GM11168 (cell line): ENCODE measurements at regions not wholly inside any gene's neighbourhood (a gene's known extent, or its start where the extent isn't known, plus 50 kb on each side); places are given as distances from the start of the nearest gene placed in this dataset.

Experiments used
- in situ Hi-C: fragments of 300-500 bp; cut with MboI; formaldehyde crosslinking; loops from one replicate; pipeline ENCODE4 v1.12.0; 2022; ENCODE audit warnings: low sequenced_read_pairs; ENCODE audit not compliant: unreplicated experiment

DNA sequence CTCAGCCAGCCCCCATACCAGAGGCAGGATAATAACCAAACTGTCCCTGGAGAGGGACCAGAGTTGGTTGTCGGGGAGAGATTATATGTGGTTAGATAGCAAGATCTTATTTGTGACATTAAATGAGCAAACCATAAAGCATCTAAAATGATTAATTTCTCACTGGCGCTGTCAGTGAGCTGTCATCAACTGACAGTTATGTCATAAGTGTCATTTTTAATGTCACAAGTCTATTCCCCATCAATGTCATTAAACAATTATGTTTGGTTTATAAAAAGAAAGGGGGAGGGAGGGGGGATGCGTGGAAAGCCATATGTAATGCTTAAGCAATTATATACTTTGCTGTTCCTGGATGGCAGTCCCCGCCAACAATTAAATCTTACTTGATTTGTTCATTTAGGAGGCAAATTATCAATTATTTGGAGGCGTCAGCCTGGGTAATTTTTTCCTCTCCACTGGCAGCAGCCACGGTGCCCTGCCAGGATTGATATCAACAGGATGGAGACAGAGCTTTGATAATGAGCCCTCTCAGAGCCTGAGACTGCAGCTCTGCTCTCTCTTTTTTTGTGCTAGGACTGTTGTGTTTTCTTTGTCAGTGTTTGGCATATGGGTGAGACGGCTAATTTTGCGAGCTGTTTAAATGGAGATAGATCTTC, 333.6 kb upstream of the CAMK1G start:
- in situ Hi-C loops, result no loop called here

DNA sequence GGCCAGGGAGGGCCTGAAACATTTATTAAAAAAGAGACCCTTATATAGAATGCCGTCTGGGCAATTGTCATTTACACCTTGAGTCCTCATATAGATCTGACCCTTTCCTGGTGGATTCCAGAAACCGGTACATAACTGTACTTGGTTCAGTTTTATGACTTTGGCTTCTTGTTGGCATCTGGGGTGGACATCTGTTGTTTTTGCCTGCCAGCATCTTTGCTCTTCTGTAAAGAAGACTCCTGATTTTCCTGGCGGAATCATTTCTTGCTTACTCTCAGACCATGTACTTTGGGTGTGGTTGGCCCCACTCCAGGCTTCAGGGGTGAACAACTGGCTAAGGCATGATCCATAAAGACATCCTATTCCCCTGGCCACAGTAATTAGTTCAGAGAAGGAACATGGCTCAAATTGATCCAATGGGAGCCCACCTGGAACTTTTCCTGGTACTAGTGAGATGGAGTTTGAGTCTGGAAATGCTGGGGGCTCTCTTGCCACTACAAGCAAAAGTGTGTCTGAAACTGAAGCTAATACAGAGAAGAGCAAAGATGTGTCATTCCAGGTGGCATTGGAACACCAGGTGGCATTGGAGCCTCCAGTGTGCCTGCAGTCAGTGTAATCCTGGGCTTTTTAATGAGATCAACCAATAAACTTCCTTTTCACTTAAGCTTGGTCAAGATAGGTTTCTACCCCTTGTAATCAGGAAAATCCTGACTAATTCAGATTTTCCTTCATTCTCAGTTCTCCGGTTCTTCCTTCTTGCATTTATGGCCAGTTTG, 332.5 kb upstream of the CAMK1G start:
- in situ Hi-C loops, result no loop called here

DNA sequence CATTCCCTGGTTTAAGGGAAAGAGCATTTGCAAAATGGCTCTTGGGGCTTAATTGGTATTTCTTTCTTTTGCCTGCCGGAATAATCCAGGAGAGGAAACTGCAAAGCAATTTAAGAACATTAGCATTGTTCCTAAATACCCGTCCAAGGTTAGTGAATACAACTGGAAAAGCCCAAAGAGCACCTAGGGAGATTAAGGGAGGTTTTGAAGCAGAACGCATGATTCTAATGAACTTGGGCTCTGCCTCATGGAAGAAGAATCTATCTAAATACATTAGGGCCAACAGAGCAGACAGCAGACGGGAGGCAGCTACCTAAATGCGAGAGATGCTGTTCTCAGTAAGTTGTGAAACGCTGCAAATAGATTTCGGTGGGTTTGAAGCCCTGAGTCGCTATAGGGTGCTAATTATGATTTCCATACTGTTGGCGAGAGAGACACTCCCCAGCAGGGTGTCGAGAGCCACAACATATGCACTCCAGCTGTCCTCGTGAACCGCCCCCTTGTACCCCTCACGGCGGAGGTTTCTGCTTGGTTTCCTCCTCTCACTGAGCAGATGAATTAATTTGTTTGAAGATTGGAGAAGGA, 326.7 kb upstream of the CAMK1G start:
- in situ Hi-C loops, result no loop called here

DNA sequence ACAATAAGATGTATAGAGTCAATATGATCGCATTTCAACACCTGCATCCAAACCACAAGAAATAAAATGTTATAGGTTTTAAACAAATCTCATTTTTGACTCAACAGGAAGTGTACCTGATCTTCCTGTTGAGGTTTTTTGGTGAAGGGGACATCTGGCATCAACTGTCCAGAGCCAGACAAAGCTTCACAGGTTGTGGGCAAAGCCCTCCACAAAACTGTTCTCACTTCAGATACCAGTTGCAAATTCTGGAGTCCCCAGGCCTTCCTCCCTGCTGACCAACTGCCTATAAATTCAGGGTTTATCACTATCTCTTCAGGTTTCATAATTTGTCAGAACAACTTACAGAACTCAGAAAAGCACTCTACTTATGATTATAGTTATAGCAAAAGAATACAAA, 326.1 kb upstream of the CAMK1G start:
- in situ Hi-C loops, result no loop called here

DNA sequence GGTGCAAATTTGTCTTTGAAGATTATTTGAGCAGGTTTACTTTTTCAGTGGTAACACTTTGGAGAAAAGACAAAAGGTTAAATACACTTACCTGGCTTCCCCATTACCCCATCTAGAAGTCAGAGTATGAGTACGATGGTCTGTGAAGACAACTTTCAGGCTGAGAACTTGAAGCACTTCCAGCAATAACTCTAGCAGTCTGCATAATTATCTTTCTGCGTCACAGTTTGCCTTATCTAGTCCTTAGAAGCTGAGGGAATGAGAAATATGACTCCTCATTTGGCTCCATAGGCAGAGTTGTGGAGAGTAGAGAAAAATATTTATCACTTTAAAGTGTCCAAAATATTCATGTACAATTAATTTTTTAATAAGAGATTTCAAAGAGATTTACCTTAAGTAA, 323.4 kb upstream of the CAMK1G start:
- in situ Hi-C loops, result no loop called here

DNA sequence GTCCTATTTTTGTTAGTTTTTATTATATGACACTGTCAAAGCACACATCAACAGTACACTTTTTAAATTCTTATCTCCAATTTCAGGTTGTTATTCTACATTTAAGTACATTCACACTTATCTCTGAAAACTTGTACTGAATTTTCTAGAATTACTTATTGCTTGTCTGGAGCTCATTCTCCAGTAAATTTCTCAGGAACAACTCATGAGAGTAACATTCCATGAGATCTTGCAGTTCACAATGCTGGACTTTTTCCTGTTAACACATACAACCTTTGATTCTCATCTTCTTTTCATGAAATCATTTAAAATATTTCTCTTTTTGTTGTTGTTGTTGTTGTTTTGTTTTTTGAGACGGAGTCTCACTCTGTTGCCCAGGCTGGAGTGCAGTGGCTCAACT, 320.9 kb upstream of the CAMK1G start:
- in situ Hi-C loops, result no loop called here

DNA sequence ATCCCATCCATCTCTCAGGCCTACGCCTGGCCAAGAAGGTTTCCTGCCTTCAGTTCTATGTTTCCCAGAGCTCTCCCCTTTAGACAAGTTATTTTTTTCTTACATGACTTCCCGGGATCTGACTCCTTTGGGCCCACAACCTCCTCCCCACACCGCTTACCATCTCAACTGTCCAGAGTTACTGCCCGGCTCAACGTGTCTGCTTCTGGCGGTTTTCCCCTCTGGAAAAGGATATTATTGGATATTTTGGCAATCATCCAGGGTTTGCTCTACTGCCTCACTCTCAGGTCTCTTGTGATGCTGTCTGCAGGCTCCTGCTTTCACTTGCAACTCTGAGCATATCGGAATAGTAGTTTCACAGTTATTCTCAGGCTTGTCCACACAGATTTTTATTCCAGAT, 318.2 kb upstream of the CAMK1G start:
- in situ Hi-C loops, result no loop called here

DNA sequence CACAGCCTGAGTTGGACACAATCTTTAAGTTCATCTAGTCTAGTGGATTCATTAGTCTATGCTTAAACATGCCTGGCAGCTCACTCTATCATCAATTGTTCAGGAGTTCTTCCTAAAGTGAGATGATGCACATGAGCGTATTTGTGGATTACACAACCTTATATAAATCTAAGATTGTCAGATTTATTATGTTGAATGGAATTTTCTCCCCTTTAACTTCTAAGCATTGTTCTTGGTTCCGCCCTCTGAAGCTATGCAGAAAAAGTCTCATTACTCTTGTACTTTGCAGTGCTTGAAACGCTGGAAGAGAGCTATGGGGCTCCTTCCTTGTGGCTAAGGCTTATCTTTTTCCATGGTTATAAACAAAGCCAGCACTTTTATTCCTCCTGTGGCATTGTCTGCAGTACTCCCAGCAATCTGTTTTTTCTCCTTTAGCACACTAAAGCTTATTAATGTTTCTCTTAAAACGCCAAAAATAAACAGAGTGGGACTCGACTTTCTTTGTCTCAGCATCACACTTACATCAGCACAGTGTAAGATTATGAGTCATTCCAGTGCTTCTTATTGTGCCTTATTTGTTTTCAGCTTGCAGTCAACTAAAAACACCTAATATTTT, 316.8 kb upstream of the CAMK1G start:
- in situ Hi-C loops, result no loop called here

DNA sequence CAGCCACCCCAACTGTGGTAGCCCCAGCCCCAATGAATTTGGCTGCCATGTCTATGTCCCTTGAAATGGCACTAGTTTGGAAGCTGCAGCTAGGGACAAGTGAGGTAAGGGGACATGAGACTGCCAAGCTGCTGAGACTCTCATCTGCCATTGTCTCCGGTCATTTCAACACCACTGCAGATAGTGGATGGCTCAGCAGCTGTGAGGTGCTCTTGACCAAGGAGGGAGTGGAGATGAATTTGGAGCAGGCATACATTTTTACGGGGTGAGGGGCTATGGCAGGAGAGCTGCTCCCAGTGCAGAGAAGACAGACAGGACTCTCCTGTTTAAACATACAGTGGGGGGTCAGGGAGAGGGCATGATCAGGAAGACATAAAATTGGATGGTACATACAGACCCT, 315.5 kb upstream of the CAMK1G start:
- in situ Hi-C loops, result no loop called here

DNA sequence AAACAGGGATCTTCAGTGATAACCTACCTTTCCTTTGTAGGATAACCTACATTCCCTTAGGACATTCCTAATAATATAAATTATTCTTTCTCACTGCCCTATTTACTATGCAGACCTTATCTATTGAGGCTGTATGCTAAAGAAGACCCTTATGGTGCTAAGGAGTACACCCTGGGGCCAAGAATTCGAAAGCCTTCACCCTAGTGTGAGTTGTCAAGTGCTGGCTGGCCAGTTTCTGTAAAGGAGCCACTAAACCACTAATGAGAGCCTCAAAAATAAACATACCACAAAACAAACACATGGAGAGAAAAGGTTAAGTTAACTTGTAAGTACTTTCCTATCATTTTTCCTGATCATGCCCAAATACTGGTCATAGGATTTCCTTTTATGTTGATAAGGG, 315.0 kb upstream of the CAMK1G start:
- in situ Hi-C loops, result no loop called here

DNA sequence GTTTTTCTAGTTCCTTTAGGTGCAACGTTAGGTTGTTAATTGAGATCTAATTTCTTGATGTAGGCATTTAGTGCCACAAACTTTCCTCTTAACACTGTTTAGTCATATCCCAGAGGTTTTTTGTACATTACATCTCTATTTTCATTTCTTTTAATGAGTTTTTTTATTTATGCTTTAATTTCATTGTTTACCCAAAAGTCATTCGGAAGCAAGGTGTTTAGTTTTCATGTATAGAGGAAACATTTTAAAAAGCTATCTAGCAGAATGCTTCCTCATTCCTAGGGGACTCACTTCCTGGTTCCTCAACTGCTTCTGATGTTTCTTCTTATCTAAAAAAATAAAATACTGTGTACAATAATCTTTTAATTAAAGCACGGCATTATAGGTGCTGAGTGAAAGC, 307.2 kb upstream of the CAMK1G start:
- in situ Hi-C loops, result no loop called here

DNA sequence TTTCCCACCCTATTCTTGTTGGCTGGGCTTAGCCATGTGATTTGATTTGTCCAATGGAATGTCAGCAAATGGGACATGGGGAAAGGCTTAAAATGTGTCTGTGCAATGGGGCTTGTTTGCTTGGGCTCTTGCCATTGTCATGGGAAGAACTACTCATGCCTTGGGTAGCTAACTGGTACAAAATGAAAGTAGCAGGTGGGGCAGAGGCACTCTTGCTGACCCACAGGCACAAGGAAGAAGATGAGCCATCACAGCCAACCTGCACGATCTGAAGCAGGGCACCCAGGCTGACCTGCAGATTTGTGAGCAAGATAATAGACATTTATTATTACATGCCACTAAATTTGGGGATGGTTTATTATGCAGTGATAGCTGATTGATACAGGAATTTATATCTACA, 305.9 kb upstream of the CAMK1G start:
- in situ Hi-C loops, result no loop called here

DNA sequence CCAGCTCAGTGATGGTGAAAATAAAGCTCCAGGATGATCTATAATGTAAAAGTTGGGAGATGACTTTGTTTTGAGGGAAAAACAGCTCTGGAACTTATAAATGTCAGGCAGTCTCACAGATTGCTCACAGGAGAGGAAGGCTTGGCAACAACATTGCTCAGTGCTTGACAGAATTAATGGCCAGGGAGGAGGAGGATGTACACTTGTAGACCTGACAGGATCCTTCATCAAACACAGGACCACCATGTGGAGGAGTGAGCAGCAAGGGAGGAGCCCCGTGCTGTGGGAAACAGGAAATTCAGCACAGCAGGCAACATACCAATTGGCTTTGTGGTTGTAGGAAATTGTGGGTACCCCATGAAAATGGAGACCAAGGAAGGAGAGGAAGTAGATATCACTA, 291.8 kb upstream of the CAMK1G start:
- in situ Hi-C loops, result no loop called here

DNA sequence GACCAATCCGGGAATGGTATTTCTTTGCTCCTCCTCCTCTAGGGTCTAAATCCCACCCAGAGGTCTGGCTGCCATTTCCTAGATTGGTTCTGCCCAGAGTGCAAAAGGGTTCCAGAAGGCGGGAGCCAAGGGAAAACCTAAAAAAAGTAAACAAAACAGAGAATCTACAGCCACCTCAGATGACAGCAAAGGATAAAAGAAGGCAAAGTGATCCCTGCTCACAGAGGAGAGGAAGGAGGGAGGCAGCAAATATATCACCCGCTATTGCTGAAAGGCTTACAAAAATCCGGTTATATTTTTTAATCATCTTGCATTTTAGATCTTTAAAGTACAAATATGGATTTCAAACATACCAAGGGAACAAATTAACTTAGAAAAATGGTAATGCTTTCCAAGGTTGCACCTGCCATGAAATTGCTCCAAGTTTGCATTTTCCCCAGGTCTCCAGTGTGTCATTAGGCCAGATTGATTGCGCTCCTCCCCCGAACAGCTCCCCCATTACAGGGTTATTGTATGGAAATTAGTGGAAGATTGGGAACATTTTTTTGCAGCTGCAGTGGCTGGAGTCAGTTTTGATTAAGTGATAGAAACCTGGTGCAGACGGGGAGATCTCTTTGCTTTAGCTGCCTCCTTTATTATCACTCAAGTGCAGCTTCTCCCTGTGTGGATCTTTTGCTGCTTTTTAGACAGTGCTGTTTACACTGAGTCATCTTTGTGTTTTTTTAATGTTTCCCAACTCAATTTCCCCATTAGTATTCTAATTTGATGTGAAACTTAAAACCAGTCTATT, 280.5 kb upstream of the CAMK1G start:
- in situ Hi-C loops, result no loop called here

DNA sequence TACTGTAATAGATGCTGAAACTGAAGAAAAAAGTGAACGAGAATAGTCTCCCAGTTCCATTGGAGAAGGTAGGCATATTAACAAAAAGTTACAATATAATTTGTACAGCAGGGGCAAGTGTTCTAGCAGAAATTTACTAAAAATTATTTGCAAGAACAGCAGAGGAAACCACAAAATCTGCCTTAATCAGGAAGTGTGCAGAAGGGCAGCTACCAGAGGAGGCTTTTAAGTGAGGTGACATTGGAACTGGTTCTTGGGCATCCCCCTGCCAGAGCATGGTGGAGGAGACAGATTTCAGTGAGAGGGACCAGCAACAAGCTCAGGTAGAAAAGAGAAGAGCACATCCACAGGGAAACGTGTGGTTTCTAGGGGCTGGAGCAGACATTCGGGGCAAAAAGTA, 279.3 kb upstream of the CAMK1G start:
- in situ Hi-C loops, result no loop called here

DNA sequence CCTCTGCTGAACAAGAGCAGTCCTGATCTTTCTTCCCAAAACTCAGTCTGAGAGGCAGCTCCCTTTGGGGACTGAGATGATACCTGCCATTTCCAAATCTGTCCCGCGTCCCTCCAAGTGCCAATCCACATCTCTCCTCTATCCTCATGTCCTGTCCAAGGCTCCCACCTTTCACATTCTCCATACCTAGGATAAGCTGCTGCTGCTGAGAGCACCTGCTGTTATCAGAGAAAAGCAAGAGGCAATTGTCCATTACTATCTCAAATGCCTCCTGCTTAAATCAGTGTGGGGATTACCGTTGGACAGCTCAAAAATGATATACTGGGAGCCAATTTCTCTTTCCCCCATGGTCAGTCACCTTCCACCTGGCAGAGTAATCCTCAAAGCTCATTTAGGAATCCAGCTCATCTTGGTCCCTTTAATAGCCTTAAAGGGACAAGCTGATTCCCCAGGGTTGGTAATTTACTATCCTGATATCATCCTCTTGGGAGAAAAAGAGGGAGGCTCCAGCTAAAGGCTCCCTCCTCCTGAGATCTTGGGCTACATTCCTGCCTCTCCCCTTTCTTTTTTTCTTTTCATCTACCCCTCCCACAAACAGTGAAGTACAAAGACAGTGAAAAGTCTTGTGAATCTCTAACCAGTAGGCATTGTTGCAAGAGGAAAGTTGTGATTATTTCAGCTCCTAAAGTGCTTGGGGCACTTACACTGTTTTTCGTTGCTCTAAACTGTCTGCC, 278.1 kb upstream of the CAMK1G start:
- in situ Hi-C loops, result no loop called here

DNA sequence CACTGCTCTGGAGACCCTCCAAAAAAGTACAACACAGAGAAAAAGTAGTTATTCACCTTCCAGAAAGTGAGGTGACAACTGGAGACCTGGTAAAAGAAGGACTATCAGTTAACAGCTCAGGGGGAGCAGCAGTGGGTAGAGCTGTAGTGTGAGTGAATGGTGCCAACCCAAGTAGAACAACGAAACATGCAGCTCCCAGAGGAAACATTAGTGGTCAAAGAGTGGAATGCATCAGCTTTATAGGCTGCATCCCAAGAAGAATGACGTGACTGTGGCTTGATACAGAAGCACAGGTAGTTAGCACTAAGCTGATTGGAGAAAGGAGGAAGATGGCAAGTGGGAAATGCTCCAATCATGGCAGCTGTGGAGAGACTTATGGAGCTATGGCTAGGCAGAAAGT, 275.7 kb upstream of the CAMK1G start:
- in situ Hi-C loops, result no loop called here

DNA sequence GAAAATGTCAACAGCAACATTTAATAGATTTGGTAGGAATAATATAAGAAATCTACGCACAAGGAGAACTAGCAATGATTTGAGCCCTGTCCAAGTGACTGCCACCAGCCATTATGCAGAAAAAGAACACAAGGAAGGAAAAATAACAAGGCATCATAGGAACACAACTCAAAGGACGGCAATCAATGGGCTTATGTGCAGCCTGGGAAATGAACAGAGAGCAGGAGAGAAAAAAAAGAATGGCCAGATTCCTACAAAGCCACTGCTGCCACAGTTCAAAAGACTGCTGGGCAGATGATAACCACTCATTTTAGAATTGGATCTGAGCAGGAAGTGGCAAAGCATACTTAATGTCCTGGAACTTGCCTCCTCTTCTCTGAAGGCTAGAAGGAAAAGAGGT, 274.3 kb upstream of the CAMK1G start:
- in situ Hi-C loops, result no loop called here

DNA sequence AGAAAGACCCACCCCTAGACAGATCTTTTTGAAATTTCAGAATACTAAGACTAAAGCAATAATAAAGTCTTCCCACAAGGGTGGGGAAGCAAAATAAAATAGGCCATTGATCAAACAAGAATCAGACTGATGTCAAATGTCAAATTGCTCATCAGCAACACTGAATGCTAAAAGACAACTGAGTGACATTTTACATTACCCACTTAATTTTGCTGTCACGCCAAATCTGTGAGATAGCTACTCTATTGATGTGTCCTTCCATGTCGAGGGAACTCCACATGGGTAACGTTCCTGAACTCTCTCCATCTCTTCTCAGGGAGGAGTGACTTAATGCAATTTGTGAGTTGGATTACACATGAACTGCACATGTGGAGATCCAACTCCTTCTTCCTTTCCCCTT, 271.7 kb upstream of the CAMK1G start:
- in situ Hi-C loops, result no loop called here

DNA sequence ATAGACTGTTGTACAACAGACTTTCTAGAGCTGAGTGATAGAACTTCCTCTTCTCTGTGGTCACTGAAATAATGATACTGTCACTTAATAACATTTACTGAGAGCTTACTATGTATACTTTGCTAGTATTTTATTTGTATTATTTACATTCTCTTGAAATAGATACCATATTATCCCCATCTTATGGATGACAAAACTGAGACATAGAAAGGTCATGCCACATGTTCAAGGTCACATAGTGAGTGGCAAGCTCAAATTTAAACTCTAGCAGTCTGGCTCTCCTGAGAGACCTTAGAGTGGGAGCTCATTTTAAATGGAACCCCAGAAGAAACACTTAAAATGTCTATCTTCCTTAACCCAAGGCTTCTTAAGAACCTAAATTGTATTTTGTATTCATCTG, 266.6 kb upstream of the CAMK1G start:
- in situ Hi-C loops, result no loop called here
